Upper lobe of left lung (tissue), 4 donors: ENCODE measurements at regions not wholly inside any gene's neighbourhood (a gene's known extent, or its start where the extent isn't known, plus 50 kb on each side); places are given as distances from the start of the nearest gene placed in this dataset.

Experiments
- EP300 ChIP-seq, 4 donors: sonication (generic); formaldehyde crosslinking; IDR thresholded peaks; one replicate each; pipeline ENCODE4 v1.5.1; 2017; ENCODE audit warnings: antibody characterized with exemption in 4 of 4, control low read depth in 2 of 4
- POLR2A ChIP-seq, 4 donors: fragments of 450-650 bp; IDR thresholded peaks; one replicate each; pipeline ENCODE4 v1.5.1; 2016 to 2017; ENCODE audit warnings: antibody characterized with exemption in 4 of 4, mild to moderate bottlenecking in 2 of 4
- POLR2AphosphoS5 ChIP-seq, 2 donors: sonication (generic); formaldehyde crosslinking; IDR thresholded peaks; one replicate each; pipeline ENCODE4 v1.5.1; 2017; ENCODE audit warnings: antibody characterized with exemption in 2 of 2
- TF ChIP-seq, protein P1 (sequence below), 6 experiments: fragments of 450-650 bp in 4 of 6; fragments of 200-600 bp in 2 of 6; sonication (generic) in 2 of 6; IDR thresholded peaks; one replicate each; pipeline ENCODE4 v1.5.1; 2016 to 2019; ENCODE audit warnings: antibody characterized with exemption in 6 of 6

DNA sequence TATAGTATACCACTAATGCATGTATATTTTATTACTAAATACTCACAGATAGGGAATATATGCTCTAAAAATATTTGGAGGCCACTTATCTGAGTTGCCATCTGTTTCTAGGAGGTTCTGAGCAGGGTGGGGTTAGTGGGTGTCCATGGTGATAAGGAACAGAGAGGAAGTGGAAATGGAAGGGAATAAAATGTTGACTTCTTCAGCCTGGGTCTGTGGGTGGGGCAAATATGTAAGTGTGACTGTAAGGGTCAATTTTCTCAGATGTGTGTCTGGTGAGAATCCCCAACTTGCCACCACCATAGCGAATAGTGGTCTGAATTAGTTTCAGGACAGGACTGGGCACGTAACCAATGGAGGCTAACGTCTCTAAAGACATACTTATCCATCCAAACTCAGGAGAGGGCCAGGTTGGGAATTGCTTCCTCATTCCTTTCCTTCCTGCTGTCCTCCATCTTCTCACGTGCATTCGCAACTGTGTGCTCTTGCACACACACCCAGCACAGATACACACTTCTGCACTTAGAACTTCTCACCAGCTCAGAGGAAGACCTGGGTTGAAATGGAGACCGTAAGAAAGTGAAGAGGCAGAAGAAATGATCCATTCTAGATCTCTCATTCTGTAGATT, 54.2 kb upstream of the GZMB start:
- TF ChIP-seq, protein P1, sequence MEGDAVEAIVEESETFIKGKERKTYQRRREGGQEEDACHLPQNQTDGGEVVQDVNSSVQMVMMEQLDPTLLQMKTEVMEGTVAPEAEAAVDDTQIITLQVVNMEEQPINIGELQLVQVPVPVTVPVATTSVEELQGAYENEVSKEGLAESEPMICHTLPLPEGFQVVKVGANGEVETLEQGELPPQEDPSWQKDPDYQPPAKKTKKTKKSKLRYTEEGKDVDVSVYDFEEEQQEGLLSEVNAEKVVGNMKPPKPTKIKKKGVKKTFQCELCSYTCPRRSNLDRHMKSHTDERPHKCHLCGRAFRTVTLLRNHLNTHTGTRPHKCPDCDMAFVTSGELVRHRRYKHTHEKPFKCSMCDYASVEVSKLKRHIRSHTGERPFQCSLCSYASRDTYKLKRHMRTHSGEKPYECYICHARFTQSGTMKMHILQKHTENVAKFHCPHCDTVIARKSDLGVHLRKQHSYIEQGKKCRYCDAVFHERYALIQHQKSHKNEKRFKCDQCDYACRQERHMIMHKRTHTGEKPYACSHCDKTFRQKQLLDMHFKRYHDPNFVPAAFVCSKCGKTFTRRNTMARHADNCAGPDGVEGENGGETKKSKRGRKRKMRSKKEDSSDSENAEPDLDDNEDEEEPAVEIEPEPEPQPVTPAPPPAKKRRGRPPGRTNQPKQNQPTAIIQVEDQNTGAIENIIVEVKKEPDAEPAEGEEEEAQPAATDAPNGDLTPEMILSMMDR (IDR thresholded peaks at IDR 0.05): no peak
- TF ChIP-seq POLR2A (IDR thresholded peaks at IDR 0.05) (no peak), POLR2AphosphoS5 (IDR thresholded peaks at IDR 0.05) (no peak), EP300 (IDR thresholded peaks at IDR 0.05) (no peak)
